ENCODE measurements at regions not wholly inside any gene's neighbourhood (a gene's known extent, or its start where the extent isn't known, plus 50 kb on each side); places are given as distances from the start of the nearest gene placed in this dataset.

GRCh38 chr13:89468081-89468480, 1796.9 kb downstream of the SLITRK5 start:
- H3K9ac ChIP-seq (ENCODE audit: low read length in 5 of 5) = no peak overlapping the region
- no peaks in the 10 kb centered on the region for H3K4me1 ChIP-seq (ENCODE audit: control insufficient read depth in 5 of 5, insufficient read depth in 5 of 5, low read length in 5 of 5)
- no peaks in the 10 kb centered on the region for H3K36me3 ChIP-seq (ENCODE audit: control insufficient read depth in 5 of 5, insufficient read depth in 5 of 5, low read length in 5 of 5)
- no peaks in the 10 kb centered on the region for H3K27me3 ChIP-seq (ENCODE audit: control insufficient read depth in 5 of 5, insufficient read depth in 4 of 5, low read length in 5 of 5)
- no peak overlapping the region for H3K4me3 ChIP-seq (ENCODE audit: low read depth in 1 of 5, low read length in 5 of 5)
- H3K27ac ChIP-seq (ENCODE audit: low read depth, low read length) = no peak overlapping the region
- peaks cover 0 to 6% (median 0%) of the 10 kb centered on the region in 5 donors for H3K9me3 ChIP-seq (ENCODE audit: control insufficient read depth in 5 of 5, low read length in 5 of 5)

- Histone ChIP-seq H3K27me3 (ENCODE audit: control insufficient read depth in 5 of 5, insufficient read depth in 4 of 5, low read length in 5 of 5) (no peaks in the 10 kb centered on the region), H3K27ac (ENCODE audit: low read depth, low read length) (no peak overlapping the region), H3K36me3 (ENCODE audit: control insufficient read depth in 5 of 5, insufficient read depth in 5 of 5, low read length in 5 of 5) (no peaks in the 10 kb centered on the region), H3K9ac (ENCODE audit: low read length in 5 of 5) (no peak overlapping the region), H3K4me3 (ENCODE audit: low read depth in 1 of 5, low read length in 5 of 5) (no peak overlapping the region), H3K4me1 (ENCODE audit: control insufficient read depth in 5 of 5, insufficient read depth in 5 of 5, low read length in 5 of 5) (no peaks in the 10 kb centered on the region), H3K9me3 (ENCODE audit: control insufficient read depth in 5 of 5, low read length in 5 of 5) (peaks cover 0 to 13% (median 5%) of the 10 kb centered on the region in 5 donors)
Observed at GRCh38 chr13:89470901-89471300, 1799.7 kb downstream of the SLITRK5 start.

GRCh38 chr13:89474432-89474831, 1803.3 kb downstream of the SLITRK5 start:
- H3K36me3 ChIP-seq (ENCODE audit: control insufficient read depth in 5 of 5, insufficient read depth in 5 of 5, low read length in 5 of 5) = no peaks in the 10 kb centered on the region
- H3K27ac ChIP-seq (ENCODE audit: low read depth, low read length) = no peak overlapping the region
- H3K27me3 ChIP-seq (ENCODE audit: control insufficient read depth in 5 of 5, insufficient read depth in 4 of 5, low read length in 5 of 5) = no peaks in the 10 kb centered on the region
- no peak overlapping the region for H3K9ac ChIP-seq (ENCODE audit: low read length in 5 of 5)
- no peaks in the 10 kb centered on the region for H3K4me1 ChIP-seq (ENCODE audit: control insufficient read depth in 5 of 5, insufficient read depth in 5 of 5, low read length in 5 of 5)
- no peak overlapping the region for H3K4me3 ChIP-seq (ENCODE audit: low read depth in 1 of 5, low read length in 5 of 5)
- H3K9me3 ChIP-seq (ENCODE audit: control insufficient read depth in 5 of 5, low read length in 5 of 5) = peaks cover 3 to 16% (median 5%) of the 10 kb centered on the region in 5 donors

- Histone ChIP-seq H3K27me3 (ENCODE audit: control insufficient read depth in 5 of 5, insufficient read depth in 4 of 5, low read length in 5 of 5) (no peaks in the 10 kb centered on the region), H3K4me1 (ENCODE audit: control insufficient read depth in 5 of 5, insufficient read depth in 5 of 5, low read length in 5 of 5) (no peaks in the 10 kb centered on the region), H3K27ac (ENCODE audit: low read depth, low read length) (no peak overlapping the region)
Observed at GRCh38 chr13:89486065-89486464, 1814.9 kb downstream of the SLITRK5 start.

GRCh38 chr13:89486709-89487108, 1815.5 kb downstream of the SLITRK5 start:
- no peaks in the 10 kb centered on the region for H3K36me3 ChIP-seq (ENCODE audit: control insufficient read depth in 5 of 5, insufficient read depth in 5 of 5, low read length in 5 of 5)
- H3K9ac ChIP-seq (ENCODE audit: low read length in 5 of 5) = no peak overlapping the region
- no peak overlapping the region for H3K4me3 ChIP-seq (ENCODE audit: low read depth in 1 of 5, low read length in 5 of 5)
- no peak overlapping the region for H3K27ac ChIP-seq (ENCODE audit: low read depth, low read length)
- H3K9me3 ChIP-seq (ENCODE audit: control insufficient read depth in 5 of 5, low read length in 5 of 5) = no peaks in the 10 kb centered on the region
- no peaks in the 10 kb centered on the region for H3K4me1 ChIP-seq (ENCODE audit: control insufficient read depth in 5 of 5, insufficient read depth in 5 of 5, low read length in 5 of 5)
- no peaks in the 10 kb centered on the region for H3K27me3 ChIP-seq (ENCODE audit: control insufficient read depth in 5 of 5, insufficient read depth in 4 of 5, low read length in 5 of 5)

More at GRCh38 chr13:89486065-89486464, 1814.9 kb downstream of the SLITRK5 start:
- Histone ChIP-seq H3K9ac (ENCODE audit: low read length in 5 of 5) (no peak overlapping the region), H3K9me3 (ENCODE audit: control insufficient read depth in 5 of 5, low read length in 5 of 5) (no peaks in the 10 kb centered on the region), H3K4me3 (ENCODE audit: low read depth in 1 of 5, low read length in 5 of 5) (no peak overlapping the region), H3K36me3 (ENCODE audit: control insufficient read depth in 5 of 5, insufficient read depth in 5 of 5, low read length in 5 of 5) (no peaks in the 10 kb centered on the region)

- H3K4me3 ChIP-seq (ENCODE audit: low read depth in 1 of 5, low read length in 5 of 5) = no peak overlapping the region
- no peaks in the 10 kb centered on the region for H3K4me1 ChIP-seq (ENCODE audit: control insufficient read depth in 5 of 5, insufficient read depth in 5 of 5, low read length in 5 of 5)
- no peaks in the 10 kb centered on the region for H3K9me3 ChIP-seq (ENCODE audit: control insufficient read depth in 5 of 5, low read length in 5 of 5)
- H3K9ac ChIP-seq (ENCODE audit: low read length in 5 of 5) = no peak overlapping the region
- H3K27ac ChIP-seq (ENCODE audit: low read depth, low read length) = no peak overlapping the region
- no peaks in the 10 kb centered on the region for H3K27me3 ChIP-seq (ENCODE audit: control insufficient read depth in 5 of 5, insufficient read depth in 4 of 5, low read length in 5 of 5)
- H3K36me3 ChIP-seq (ENCODE audit: control insufficient read depth in 5 of 5, insufficient read depth in 5 of 5, low read length in 5 of 5) = no peaks in the 10 kb centered on the region
Observed at GRCh38 chr13:89490661-89491060, 1819.5 kb downstream of the SLITRK5 start.

GRCh38 chr13:89496478-89496877, 1825.3 kb downstream of the SLITRK5 start:
- Histone ChIP-seq H3K27ac (ENCODE audit: low read depth, low read length) (no peak overlapping the region), H3K36me3 (ENCODE audit: control insufficient read depth in 5 of 5, insufficient read depth in 5 of 5, low read length in 5 of 5) (no peaks in the 10 kb centered on the region), H3K27me3 (ENCODE audit: control insufficient read depth in 5 of 5, insufficient read depth in 4 of 5, low read length in 5 of 5) (no peaks in the 10 kb centered on the region), H3K4me3 (ENCODE audit: low read depth in 1 of 5, low read length in 5 of 5) (no peak overlapping the region), H3K9me3 (ENCODE audit: control insufficient read depth in 5 of 5, low read length in 5 of 5) (no peaks in the 10 kb centered on the region), H3K9ac (ENCODE audit: low read length in 5 of 5) (no peak overlapping the region), H3K4me1 (ENCODE audit: control insufficient read depth in 5 of 5, insufficient read depth in 5 of 5, low read length in 5 of 5) (no peaks in the 10 kb centered on the region)

GRCh38 chr13:89497658-89498057, 1826.5 kb downstream of the SLITRK5 start:
- no peaks in the 10 kb centered on the region for H3K36me3 ChIP-seq (ENCODE audit: control insufficient read depth in 5 of 5, insufficient read depth in 5 of 5, low read length in 5 of 5)

GRCh38 chr13:89502286-89502685, 1831.1 kb downstream of the SLITRK5 start:
- Histone ChIP-seq H3K4me1 (ENCODE audit: control insufficient read depth in 5 of 5, insufficient read depth in 5 of 5, low read length in 5 of 5) (no peaks in the 10 kb centered on the region), H3K9ac (ENCODE audit: low read length in 5 of 5) (no peak overlapping the region), H3K9me3 (ENCODE audit: control insufficient read depth in 5 of 5, low read length in 5 of 5) (no peaks in the 10 kb centered on the region), H3K36me3 (ENCODE audit: control insufficient read depth in 5 of 5, insufficient read depth in 5 of 5, low read length in 5 of 5) (no peaks in the 10 kb centered on the region), H3K4me3 (ENCODE audit: low read depth in 1 of 5, low read length in 5 of 5) (no peak overlapping the region), H3K27ac (ENCODE audit: low read depth, low read length) (no peak overlapping the region), H3K27me3 (ENCODE audit: control insufficient read depth in 5 of 5, insufficient read depth in 4 of 5, low read length in 5 of 5) (no peaks in the 10 kb centered on the region)

More at GRCh38 chr13:89497658-89498057, 1826.5 kb downstream of the SLITRK5 start:
- Histone ChIP-seq H3K9ac (ENCODE audit: low read length in 5 of 5) (no peak overlapping the region), H3K27me3 (ENCODE audit: control insufficient read depth in 5 of 5, insufficient read depth in 4 of 5, low read length in 5 of 5) (no peaks in the 10 kb centered on the region), H3K9me3 (ENCODE audit: control insufficient read depth in 5 of 5, low read length in 5 of 5) (no peaks in the 10 kb centered on the region), H3K4me3 (ENCODE audit: low read depth in 1 of 5, low read length in 5 of 5) (no peak overlapping the region), H3K27ac (ENCODE audit: low read depth, low read length) (no peak overlapping the region), H3K4me1 (ENCODE audit: control insufficient read depth in 5 of 5, insufficient read depth in 5 of 5, low read length in 5 of 5) (no peaks in the 10 kb centered on the region)

- Histone ChIP-seq H3K9me3 (ENCODE audit: control insufficient read depth in 5 of 5, low read length in 5 of 5) (no peaks in the 10 kb centered on the region), H3K4me1 (ENCODE audit: control insufficient read depth in 5 of 5, insufficient read depth in 5 of 5, low read length in 5 of 5) (peaks cover 0 to 11% (median 3%) of the 10 kb centered on the region in 5 donors), H3K36me3 (ENCODE audit: control insufficient read depth in 5 of 5, insufficient read depth in 5 of 5, low read length in 5 of 5) (no peaks in the 10 kb centered on the region), H3K4me3 (ENCODE audit: low read depth in 1 of 5, low read length in 5 of 5) (no peak overlapping the region), H3K27me3 (ENCODE audit: control insufficient read depth in 5 of 5, insufficient read depth in 4 of 5, low read length in 5 of 5) (no peaks in the 10 kb centered on the region), H3K9ac (ENCODE audit: low read length in 5 of 5) (peak overlapping the region in 1 of 5 donors; percentile 60), H3K27ac (ENCODE audit: low read depth, low read length) (peak overlapping the region; percentile 38)
Observed at GRCh38 chr13:89514534-89515312, 1832.8 kb upstream of the MIR17HG start.

Measured in subcutaneous abdominal adipose tissue (tissue), 5 donors.